Lower lobe of right lung (tissue), 2 donors: ENCODE measurements at regions not wholly inside any gene's neighbourhood (a gene's known extent, or its start where the extent isn't known, plus 50 kb on each side); places are given as distances from the start of the nearest gene placed in this dataset.

Experiments used
- ATAC-seq, 2 donors: fragments of 200-7000 bp; cut with Tn5 transposase; one replicate each; pipeline ENCODE4 v1.9.1; 2020 to 2022; ENCODE audit warnings: mild to moderate bottlenecking in 2 of 2, moderate library complexity in 2 of 2
- DNase-seq: peaks from one replicate; pipeline ENCODE4 v3.0.0-alpha.2; 2020
- H3K27ac ChIP-seq: fragments of 200-600 bp; one replicate; pipeline ENCODE4 v1.8.0; 2022
- H3K27me3 ChIP-seq: fragments of 200-600 bp; one replicate; pipeline ENCODE4 v1.8.0; 2022; ENCODE audit warnings: low read depth
- H3K36me3 ChIP-seq: fragments of 200-600 bp; one replicate; pipeline ENCODE4 v1.8.0; 2022; ENCODE audit warnings: mild to moderate bottlenecking
- H3K4me1 ChIP-seq: fragments of 200-600 bp; one replicate; pipeline ENCODE4 v1.8.0; 2022
- H3K4me3 ChIP-seq: fragments of 200-600 bp; one replicate; pipeline ENCODE4 v1.8.0; 2022; ENCODE audit warnings: mild to moderate bottlenecking
- H3K9me3 ChIP-seq: fragments of 200-600 bp; one replicate; pipeline ENCODE4 v1.8.0; 2022
- CTCF ChIP-seq: fragments of 200-600 bp; IDR thresholded peaks from one replicate; pipeline ENCODE4 v1.8.0; 2022; ENCODE audit warnings: antibody characterized with exemption, mild to moderate bottlenecking
- intact Hi-C: fragments of 100-400 bp; cut with DNase I; formaldehyde crosslinking; loops from one replicate; pipeline ENCODE4 v1.11.0; 2022
- donor health status: DM: no; HTN: yes; CAD: no; lungs with severe emphysema.

DNA sequence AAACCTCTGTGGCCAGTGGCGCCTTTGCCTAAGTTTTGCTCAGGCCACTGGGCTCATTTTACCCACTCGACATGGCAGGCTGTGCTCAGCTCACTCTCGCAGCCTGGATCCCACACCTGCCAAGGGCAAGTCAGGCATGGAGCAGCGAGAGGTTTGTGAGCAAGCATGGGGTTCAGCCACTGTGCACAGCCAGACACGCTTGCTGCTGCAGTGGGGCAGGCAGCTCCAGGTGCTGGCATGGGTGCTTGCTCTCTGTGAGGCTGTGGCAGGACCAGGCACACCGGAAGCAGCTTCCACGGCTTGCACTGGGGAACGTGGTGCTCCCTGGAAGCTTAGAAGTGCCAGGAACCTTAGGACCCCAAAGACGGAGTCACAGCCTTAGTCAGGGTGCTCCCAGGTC, 470.1 kb downstream of the CDH9 start:
- peak in 1 of 2 donors; percentile 10 for ATAC-seq
- Histone ChIP-seq H3K9me3 (no peaks in the 10 kb centered on the region), H3K27ac (no peak overlapping the region), H3K4me3 (no peak overlapping the region), H3K4me1 (no peaks in the 10 kb centered on the region), H3K27me3 (no peaks in the 10 kb centered on the region), H3K36me3 (no peaks in the 10 kb centered on the region)
- no peak for TF ChIP-seq CTCF
- intact Hi-C loops = no loop called here
- DNase-seq = no peak

- no peak overlapping the region for H3K27ac ChIP-seq
- ATAC-seq = no peak
- H3K9me3 ChIP-seq = no peaks in the 10 kb centered on the region
- no peaks in the 10 kb centered on the region for H3K27me3 ChIP-seq
- H3K36me3 ChIP-seq = no peaks in the 10 kb centered on the region
- no peaks in the 10 kb centered on the region for H3K4me1 ChIP-seq
- no peak for DNase-seq
- H3K4me3 ChIP-seq = no peak overlapping the region
- intact Hi-C loops = no loop called here
- no peak for TF ChIP-seq CTCF
Observed at GRCh38 chr5:26563979-26564378, 474.4 kb downstream of the CDH9 start.

GRCh38 chr5:26553079-26553478, 485.3 kb downstream of the CDH9 start:
- intact Hi-C loops = no loop called here
- H3K4me1 ChIP-seq = no peaks in the 10 kb centered on the region
- ATAC-seq (no peak), DNase-seq (no peak)
- H3K4me3 ChIP-seq = no peak overlapping the region
- no peak overlapping the region for H3K27ac ChIP-seq
- H3K9me3 ChIP-seq = no peaks in the 10 kb centered on the region
- TF ChIP-seq CTCF = no peak
- H3K36me3 ChIP-seq = no peaks in the 10 kb centered on the region
- no peaks in the 10 kb centered on the region for H3K27me3 ChIP-seq

GRCh38 chr5:26543987-26544386, 494.4 kb downstream of the CDH9 start:
- TF ChIP-seq CTCF = no peak
- DNase-seq (no peak), ATAC-seq (no peak)
- intact Hi-C loops = no loop called here
- no peaks in the 10 kb centered on the region for H3K4me1 ChIP-seq
- no peaks in the 10 kb centered on the region for H3K27me3 ChIP-seq
- no peaks in the 10 kb centered on the region for H3K36me3 ChIP-seq
- no peak overlapping the region for H3K27ac ChIP-seq
- no peaks in the 10 kb centered on the region for H3K9me3 ChIP-seq
- no peak overlapping the region for H3K4me3 ChIP-seq

DNA sequence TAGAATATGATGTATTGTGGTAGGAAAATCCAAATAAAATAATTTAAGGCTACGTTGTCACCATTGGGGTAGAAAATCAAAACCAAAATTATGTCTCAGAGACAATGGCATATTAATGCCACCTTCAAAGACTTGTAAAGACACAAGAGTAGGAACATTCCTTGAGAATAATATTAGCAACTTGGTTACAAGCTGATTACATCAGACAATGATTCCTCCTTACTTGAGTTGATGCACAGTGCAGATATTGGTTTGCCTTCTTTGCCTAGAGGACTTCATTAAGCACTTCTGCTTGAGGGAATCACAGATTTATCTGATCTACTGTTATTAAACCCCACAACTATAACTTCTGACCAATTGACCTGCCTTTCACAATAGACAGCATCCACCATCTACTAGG, 500.2 kb downstream of the CDH9 start:
- no peak for DNase-seq
- Histone ChIP-seq H3K4me3 (no peak overlapping the region), H3K4me1 (no peaks in the 10 kb centered on the region), H3K36me3 (no peaks in the 10 kb centered on the region), H3K27ac (no peak overlapping the region), H3K9me3 (no peaks in the 10 kb centered on the region), H3K27me3 (no peaks in the 10 kb centered on the region)
- no peak for TF ChIP-seq CTCF
- no peak for ATAC-seq
- intact Hi-C loops = no loop called here

GRCh38 chr5:26535215-26535614, 503.2 kb downstream of the CDH9 start:
- Histone ChIP-seq H3K27me3 (no peaks in the 10 kb centered on the region), H3K36me3 (no peaks in the 10 kb centered on the region), H3K9me3 (no peaks in the 10 kb centered on the region), H3K4me3 (no peak overlapping the region), H3K4me1 (no peaks in the 10 kb centered on the region), H3K27ac (no peak overlapping the region)
- ATAC-seq = no peak
- intact Hi-C loops = no loop called here
- no peak for DNase-seq
- TF ChIP-seq CTCF = no peak
